Right lobe of liver (tissue), 6 donors: ENCODE measurements at regions not wholly inside any gene's neighbourhood (a gene's known extent, or its start where the extent isn't known, plus 50 kb on each side); places are given as distances from the start of the nearest gene placed in this dataset.

Experiments used
- ATAC-seq, 4 donors: fragments of 200-7000 bp; cut with Tn5 transposase; one replicate each; pipeline ENCODE4 v1.9.1; 2020; ENCODE audit warnings: mild to moderate bottlenecking in 4 of 4, moderate library complexity in 4 of 4
- DNase-seq, 3 donors: peaks; one replicate each; pipeline ENCODE4 v3.0.0-alpha.2; 2020
- H3K27ac ChIP-seq, 3 donors: fragments of 200-600 bp; one replicate each; pipeline ENCODE4 v1.8.0; 2022
- H3K27me3 ChIP-seq, 2 donors: fragments of 200-600 bp; one replicate each; pipeline ENCODE4 v1.8.0; 2022
- H3K36me3 ChIP-seq, 4 donors: fragments of 200-600 bp; sonication (generic) in 1 of 4; one replicate each; pipeline versions ENCODE4 v1.5.1 to v1.8.0; 2017 to 2022; ENCODE audit warnings: control low read depth in 1 of 4
- H3K4me1 ChIP-seq, 4 donors: fragments of 200-600 bp; sonication (generic) in 1 of 4; one replicate each; pipeline versions ENCODE4 v1.5.1 to v1.8.0; 2017 to 2022; ENCODE audit warnings: control low read depth in 1 of 4
- H3K4me3 ChIP-seq, 3 donors: fragments of 200-600 bp; one replicate each; pipeline ENCODE4 v1.8.0; 2022
- H3K9me3 ChIP-seq, 4 donors: fragments of 200-600 bp; sonication (generic) in 1 of 4; one replicate each; pipeline versions ENCODE4 v1.5.1 to v1.8.0; 2017 to 2022; ENCODE audit warnings: control low read depth in 1 of 4
- CTCF ChIP-seq, 4 donors: fragments of 200-600 bp in 3 of 4; fragments of 450-650 bp in 1 of 4; IDR thresholded peaks; one replicate each; pipeline versions ENCODE4 v1.5.1 to v1.8.0; 2016 to 2022; ENCODE audit warnings: antibody characterized with exemption in 4 of 4, mild to moderate bottlenecking in 2 of 4
- POLR2A ChIP-seq: fragments of 450-650 bp; IDR thresholded peaks from one replicate; pipeline ENCODE4 v1.6.1; 2017; ENCODE audit warnings: antibody characterized with exemption, mild to moderate bottlenecking
- WGBS: methylation state at CpG from one replicate; pipeline ENCODE4 v1.1.6; 2018; ENCODE audit warnings: low coverage, low lambda C conversion rate; ENCODE audit not compliant: insufficient coverage; ENCODE audit errors: missing lambda C conversion rate; 5-methylcytosine and 5-hydroxymethylcytosine counted together
- intact Hi-C, 2 donors: fragments of 100-400 bp; cut with DNase I; formaldehyde crosslinking; loops; one replicate each; pipeline versions ENCODE4 v1.11.2 to v1.14.1; 2022
- donor health status: DM: no; HTN: yes; CAD: no.
- donor health status: DM: no; HTN: no; CAD: no.
- donor health status: DM: no; HTN: no; CAD: no.
- donor health status: DM: no; HTN: yes; CAD: no.
- donor health status: DM: no; HTN: yes; CAD: no.

DNA sequence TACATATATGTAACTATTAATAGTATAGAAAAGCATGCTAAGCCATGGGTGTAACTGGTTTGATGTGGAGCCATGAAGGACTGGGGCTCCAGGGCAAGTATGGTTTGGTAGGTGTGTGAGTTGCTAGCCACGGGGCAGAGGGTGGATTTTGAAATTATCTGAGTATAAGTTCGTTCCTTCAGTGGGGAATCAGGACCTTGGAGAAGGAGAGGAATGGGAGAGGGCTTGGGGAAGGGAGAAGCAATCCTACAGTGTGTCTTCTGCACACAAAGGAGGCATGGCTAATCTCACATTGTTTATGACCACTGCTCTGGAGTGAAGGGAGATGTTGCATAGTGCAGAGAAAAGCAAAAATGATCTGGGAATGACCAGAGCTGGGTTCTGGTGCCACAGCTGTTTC is 127.8 kb upstream of the CADM1 start:
- Histone ChIP-seq H3K4me1 (no peaks in the 10 kb centered on the region), H3K4me3 (no peak overlapping the region), H3K9me3 (no peaks in the 10 kb centered on the region), H3K27me3 (no peaks in the 10 kb centered on the region), H3K36me3 (no peaks in the 10 kb centered on the region), H3K27ac (no peak overlapping the region)
- no peak for TF ChIP-seq POLR2A
- TF ChIP-seq CTCF (IDR thresholded peaks at IDR 0.05): no peak
- DNase-seq (no peak), ATAC-seq (no peak)
- intact Hi-C loops: no loop called here
- WGBS: 53% methylated on average over 2 of the region's 2 CpGs

DNA sequence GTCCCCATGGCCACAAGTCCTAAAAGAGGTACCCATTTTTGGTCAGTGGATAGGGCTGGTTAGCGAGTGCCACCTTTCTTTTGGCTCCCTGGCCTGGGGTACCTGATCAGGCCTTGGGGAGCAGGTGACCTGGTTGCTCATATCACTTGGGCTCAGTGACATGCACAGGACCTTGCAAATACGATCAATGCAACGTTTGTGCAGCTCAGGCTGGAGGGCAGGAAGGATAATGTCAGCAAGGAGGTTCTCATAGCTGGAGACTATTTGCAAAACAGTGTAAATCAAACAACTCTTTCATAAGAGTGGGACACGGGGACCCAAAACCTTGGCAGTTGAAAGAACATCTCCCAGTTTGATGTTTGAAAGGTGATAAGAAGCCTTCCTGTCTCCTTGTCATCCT is 127.4 kb upstream of the CADM1 start:
- no peak for TF ChIP-seq POLR2A
- no peak for TF ChIP-seq CTCF (IDR thresholded peaks at IDR 0.05)
- 39% methylated on average over 3 of the region's 4 CpGs for WGBS
- no peak for DNase-seq
- H3K36me3 ChIP-seq: no peaks in the 10 kb centered on the region
- no peak overlapping the region for H3K4me3 ChIP-seq
- H3K9me3 ChIP-seq: no peaks in the 10 kb centered on the region
- intact Hi-C loops: no loop called here
- no peaks in the 10 kb centered on the region for H3K4me1 ChIP-seq
- H3K27ac ChIP-seq: no peak overlapping the region
- no peaks in the 10 kb centered on the region for H3K27me3 ChIP-seq
- no peak for ATAC-seq

DNA sequence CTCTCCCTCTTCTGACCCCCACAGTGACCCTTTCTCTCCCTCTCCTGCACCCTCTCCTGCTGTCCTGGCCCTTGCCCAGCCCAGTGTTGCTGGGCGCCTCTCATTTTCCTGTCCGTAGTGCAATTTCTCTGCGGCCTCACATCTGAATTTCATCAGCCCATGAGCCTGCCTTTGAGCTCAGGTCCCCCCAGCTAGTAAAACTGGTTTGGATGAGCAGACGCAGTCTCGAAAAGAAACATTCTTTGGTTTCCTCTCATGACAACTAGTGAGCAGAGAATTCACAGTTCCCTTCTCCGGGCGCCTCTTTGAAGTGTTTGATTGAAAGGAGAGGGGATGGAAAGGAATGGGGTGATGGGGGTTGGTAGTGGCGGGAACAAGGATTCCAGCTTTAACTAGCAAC is 126.0 kb upstream of the CADM1 start:
- no peak overlapping the region for H3K4me3 ChIP-seq
- H3K9me3 ChIP-seq: no peaks in the 10 kb centered on the region
- ATAC-seq (no peak), DNase-seq (no peak)
- no peak overlapping the region for H3K27ac ChIP-seq
- H3K36me3 ChIP-seq: no peaks in the 10 kb centered on the region
- intact Hi-C loops: no loop called here
- H3K27me3 ChIP-seq: no peaks in the 10 kb centered on the region
- TF ChIP-seq CTCF (IDR thresholded peaks at IDR 0.05) (no peak), POLR2A (no peak)
- no peaks in the 10 kb centered on the region for H3K4me1 ChIP-seq
- 60% methylated on average over 8 of the region's 8 CpGs for WGBS

DNA sequence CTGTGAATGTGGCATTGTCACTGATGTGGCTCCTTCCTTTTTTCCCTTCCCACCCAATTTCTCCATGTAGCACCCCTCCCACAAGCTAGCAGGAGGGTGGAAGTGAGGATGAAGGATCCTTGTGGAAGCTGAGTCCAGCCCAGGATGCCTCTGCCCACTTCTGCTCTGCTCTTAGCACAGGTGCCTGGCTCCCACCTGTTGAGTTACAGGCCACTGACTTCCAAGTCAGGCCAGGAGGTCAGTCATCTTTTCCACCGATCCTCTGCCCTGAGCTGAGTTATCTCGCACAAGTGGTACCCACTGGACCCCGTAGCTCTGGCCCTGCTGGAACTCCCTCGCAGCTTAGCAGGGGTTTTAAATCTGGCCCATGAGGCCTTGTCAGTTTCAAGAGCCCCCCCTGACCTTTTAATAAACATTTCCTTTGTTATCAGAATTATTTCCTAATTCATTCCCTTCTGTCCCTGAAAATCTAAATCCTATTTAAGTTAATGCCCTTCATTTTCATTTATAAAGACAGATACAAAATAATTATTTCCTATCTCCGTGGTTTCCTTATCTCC is 125.3 kb upstream of the CADM1 start:
- 47% methylated on average over 2 of the region's 5 CpGs for WGBS
- no peak overlapping the region for H3K27ac ChIP-seq
- intact Hi-C loops: no loop called here

More for the DNA sequence above, 125.3 kb upstream of the CADM1 start:
- H3K27me3 ChIP-seq: no peaks in the 10 kb centered on the region
- TF ChIP-seq CTCF (IDR thresholded peaks at IDR 0.05): no peak
- no peak for TF ChIP-seq POLR2A
- ATAC-seq (no peak), DNase-seq (no peak)
- no peaks in the 10 kb centered on the region for H3K4me1 ChIP-seq
- H3K4me3 ChIP-seq: no peak overlapping the region
- no peaks in the 10 kb centered on the region for H3K36me3 ChIP-seq
- no peaks in the 10 kb centered on the region for H3K9me3 ChIP-seq
